ENCODE measurements at regions not wholly inside any gene's neighbourhood (a gene's known extent, or its start where the extent isn't known, plus 50 kb on each side); places are given as distances from the start of the nearest gene placed in this dataset.

- TF ChIP-seq CTCF (IDR thresholded peaks at IDR 0.05) (no peak), POLR2A (IDR thresholded peaks at IDR 0.05) (no peak)
Observed at GRCh38 chr12:89933911-89934310, 225.3 kb upstream of the ATP2B1 start.

Measured in stomach (tissue), 4 donors.